HEK293 (cell line): ENCODE measurements at regions not wholly inside any gene's neighbourhood (a gene's known extent, or its start where the extent isn't known, plus 50 kb on each side); places are given as distances from the start of the nearest gene placed in this dataset.

Source experiments
- ZNF121 ChIP-seq: fragments of 450-650 bp; formaldehyde crosslinking; IDR thresholded peaks from 2 replicates; pipeline ENCODE4 v1.5.1; 2016; ENCODE audit warnings: missing biosample characterization, missing genetic modification characterization
- ZNF335 ChIP-seq: fragments of 450-650 bp; formaldehyde crosslinking; conservative IDR thresholded peaks from 2 replicates; pipeline ENCODE4 v1.5.1; 2016; ENCODE audit warnings: missing biosample characterization, missing genetic modification characterization
- ZNF558 ChIP-seq: fragments of 450-650 bp; formaldehyde crosslinking; IDR thresholded peaks from 2 replicates; pipeline ENCODE4 v1.5.1; 2016; ENCODE audit warnings: missing biosample characterization, missing genetic modification characterization
- ZNF621 ChIP-seq: fragments of 450-650 bp; formaldehyde crosslinking; IDR thresholded peaks from 2 replicates; pipeline ENCODE4 v1.5.1; 2017; ENCODE audit warnings: missing biosample characterization, missing genetic modification characterization
- ZNF704 ChIP-seq: fragments of 450-650 bp; formaldehyde crosslinking; IDR thresholded peaks from 2 replicates; pipeline ENCODE4 v1.5.1; 2016; ENCODE audit warnings: missing biosample characterization, missing genetic modification characterization

- no peak for TF ChIP-seq ZNF704 (tag by site-specific recombination)
- TF ChIP-seq ZNF558 (tag by site-specific recombination): no peak
- TF ChIP-seq ZNF121 (tag by site-specific recombination): no peak
- no peak for TF ChIP-seq ZNF621 (tag by site-specific recombination)
- TF ChIP-seq ZNF335 (tag by site-specific recombination): no peak
Measured at GRCh38 chr10:78489034-78489433, 455.4 kb downstream of the RPS24 start.
